GM23338 (cell line): ENCODE measurements at regions not wholly inside any gene's neighbourhood (a gene's known extent, or its start where the extent isn't known, plus 50 kb on each side); places are given as distances from the start of the nearest gene placed in this dataset.

Source experiments
- EZH2phosphoT487 ChIP-seq: fragments of 200-600 bp; sonication (generic); IDR thresholded peaks from one replicate; pipeline ENCODE4 v1.8.1; 2018; ENCODE audit warnings: antibody characterized with exemption; ENCODE audit not compliant: unreplicated experiment
- NANOG ChIP-seq: IDR thresholded peaks from 2 replicates; pipeline ENCODE4 v1.6.1; 2016; ENCODE audit warnings: antibody characterized with exemption, borderline replicate concordance
- POLR2AphosphoS5 ChIP-seq: IDR thresholded peaks from 2 replicates; pipeline ENCODE4 v1.6.1; 2016; ENCODE audit warnings: antibody characterized with exemption, low read depth
- STAT1 ChIP-seq: IDR thresholded peaks from one replicate; pipeline ENCODE4 v1.6.1; 2016; ENCODE audit warnings: antibody characterized with exemption; ENCODE audit not compliant: unreplicated experiment
- TF ChIP-seq, protein P1 (sequence below): fragments of 250-450 bp; sonication (Bioruptor Pico); IDR thresholded peaks from 2 replicates; pipeline ENCODE4 v1.5.0; 2020; ENCODE audit warnings: mild to moderate bottlenecking, moderate library complexity
- TF ChIP-seq, protein P2 (sequence below): IDR thresholded peaks from one replicate; pipeline ENCODE4 v1.6.1; 2018; ENCODE audit warnings: antibody characterized with exemption; ENCODE audit not compliant: unreplicated experiment

- TF ChIP-seq, protein P1, sequence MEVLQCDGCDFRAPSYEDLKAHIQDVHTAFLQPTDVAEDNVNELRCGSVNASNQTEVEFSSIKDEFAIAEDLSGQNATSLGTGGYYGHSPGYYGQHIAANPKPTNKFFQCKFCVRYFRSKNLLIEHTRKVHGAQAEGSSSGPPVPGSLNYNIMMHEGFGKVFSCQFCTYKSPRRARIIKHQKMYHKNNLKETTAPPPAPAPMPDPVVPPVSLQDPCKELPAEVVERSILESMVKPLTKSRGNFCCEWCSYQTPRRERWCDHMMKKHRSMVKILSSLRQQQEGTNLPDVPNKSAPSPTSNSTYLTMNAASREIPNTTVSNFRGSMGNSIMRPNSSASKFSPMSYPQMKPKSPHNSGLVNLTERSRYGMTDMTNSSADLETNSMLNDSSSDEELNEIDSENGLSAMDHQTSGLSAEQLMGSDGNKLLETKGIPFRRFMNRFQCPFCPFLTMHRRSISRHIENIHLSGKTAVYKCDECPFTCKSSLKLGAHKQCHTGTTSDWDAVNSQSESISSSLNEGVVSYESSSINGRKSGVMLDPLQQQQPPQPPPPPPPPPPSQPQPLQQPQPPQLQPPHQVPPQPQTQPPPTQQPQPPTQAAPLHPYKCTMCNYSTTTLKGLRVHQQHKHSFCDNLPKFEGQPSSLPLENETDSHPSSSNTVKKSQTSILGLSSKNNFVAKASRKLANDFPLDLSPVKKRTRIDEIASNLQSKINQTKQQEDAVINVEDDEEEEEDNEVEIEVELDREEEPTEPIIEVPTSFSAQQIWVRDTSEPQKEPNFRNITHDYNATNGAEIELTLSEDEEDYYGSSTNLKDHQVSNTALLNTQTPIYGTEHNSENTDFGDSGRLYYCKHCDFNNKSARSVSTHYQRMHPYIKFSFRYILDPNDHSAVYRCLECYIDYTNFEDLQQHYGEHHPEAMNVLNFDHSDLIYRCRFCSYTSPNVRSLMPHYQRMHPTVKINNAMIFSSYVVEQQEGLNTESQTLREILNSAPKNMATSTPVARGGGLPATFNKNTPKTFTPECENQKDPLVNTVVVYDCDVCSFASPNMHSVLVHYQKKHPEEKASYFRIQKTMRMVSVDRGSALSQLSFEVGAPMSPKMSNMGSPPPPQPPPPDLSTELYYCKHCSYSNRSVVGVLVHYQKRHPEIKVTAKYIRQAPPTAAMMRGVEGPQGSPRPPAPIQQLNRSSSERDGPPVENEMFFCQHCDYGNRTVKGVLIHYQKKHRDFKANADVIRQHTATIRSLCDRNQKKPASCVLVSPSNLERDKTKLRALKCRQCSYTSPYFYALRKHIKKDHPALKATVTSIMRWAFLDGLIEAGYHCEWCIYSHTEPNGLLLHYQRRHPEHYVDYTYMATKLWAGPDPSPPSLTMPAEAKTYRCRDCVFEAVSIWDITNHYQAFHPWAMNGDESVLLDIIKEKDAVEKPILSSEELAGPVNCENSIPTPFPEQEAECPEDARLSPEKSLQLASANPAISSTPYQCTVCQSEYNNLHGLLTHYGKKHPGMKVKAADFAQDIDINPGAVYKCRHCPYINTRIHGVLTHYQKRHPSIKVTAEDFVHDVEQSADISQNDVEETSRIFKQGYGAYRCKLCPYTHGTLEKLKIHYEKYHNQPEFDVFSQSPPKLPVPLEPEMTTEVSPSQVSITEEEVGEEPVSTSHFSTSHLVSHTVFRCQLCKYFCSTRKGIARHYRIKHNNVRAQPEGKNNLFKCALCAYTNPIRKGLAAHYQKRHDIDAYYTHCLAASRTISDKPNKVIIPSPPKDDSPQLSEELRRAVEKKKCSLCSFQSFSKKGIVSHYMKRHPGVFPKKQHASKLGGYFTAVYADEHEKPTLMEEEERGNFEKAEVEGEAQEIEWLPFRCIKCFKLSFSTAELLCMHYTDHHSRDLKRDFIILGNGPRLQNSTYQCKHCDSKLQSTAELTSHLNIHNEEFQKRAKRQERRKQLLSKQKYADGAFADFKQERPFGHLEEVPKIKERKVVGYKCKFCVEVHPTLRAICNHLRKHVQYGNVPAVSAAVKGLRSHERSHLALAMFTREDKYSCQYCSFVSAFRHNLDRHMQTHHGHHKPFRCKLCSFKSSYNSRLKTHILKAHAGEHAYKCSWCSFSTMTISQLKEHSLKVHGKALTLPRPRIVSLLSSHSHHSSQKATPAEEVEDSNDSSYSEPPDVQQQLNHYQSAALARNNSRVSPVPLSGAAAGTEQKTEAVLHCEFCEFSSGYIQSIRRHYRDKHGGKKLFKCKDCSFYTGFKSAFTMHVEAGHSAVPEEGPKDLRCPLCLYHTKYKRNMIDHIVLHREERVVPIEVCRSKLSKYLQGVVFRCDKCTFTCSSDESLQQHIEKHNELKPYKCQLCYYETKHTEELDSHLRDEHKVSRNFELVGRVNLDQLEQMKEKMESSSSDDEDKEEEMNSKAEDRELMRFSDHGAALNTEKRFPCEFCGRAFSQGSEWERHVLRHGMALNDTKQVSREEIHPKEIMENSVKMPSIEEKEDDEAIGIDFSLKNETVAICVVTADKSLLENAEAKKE (CRISPR knock-in tag) = no peak
- no peak for TF ChIP-seq STAT1
- no peak for TF ChIP-seq NANOG
- TF ChIP-seq POLR2AphosphoS5 = no peak
- TF ChIP-seq EZH2phosphoT487 = no peak
- TF ChIP-seq, protein P2, sequence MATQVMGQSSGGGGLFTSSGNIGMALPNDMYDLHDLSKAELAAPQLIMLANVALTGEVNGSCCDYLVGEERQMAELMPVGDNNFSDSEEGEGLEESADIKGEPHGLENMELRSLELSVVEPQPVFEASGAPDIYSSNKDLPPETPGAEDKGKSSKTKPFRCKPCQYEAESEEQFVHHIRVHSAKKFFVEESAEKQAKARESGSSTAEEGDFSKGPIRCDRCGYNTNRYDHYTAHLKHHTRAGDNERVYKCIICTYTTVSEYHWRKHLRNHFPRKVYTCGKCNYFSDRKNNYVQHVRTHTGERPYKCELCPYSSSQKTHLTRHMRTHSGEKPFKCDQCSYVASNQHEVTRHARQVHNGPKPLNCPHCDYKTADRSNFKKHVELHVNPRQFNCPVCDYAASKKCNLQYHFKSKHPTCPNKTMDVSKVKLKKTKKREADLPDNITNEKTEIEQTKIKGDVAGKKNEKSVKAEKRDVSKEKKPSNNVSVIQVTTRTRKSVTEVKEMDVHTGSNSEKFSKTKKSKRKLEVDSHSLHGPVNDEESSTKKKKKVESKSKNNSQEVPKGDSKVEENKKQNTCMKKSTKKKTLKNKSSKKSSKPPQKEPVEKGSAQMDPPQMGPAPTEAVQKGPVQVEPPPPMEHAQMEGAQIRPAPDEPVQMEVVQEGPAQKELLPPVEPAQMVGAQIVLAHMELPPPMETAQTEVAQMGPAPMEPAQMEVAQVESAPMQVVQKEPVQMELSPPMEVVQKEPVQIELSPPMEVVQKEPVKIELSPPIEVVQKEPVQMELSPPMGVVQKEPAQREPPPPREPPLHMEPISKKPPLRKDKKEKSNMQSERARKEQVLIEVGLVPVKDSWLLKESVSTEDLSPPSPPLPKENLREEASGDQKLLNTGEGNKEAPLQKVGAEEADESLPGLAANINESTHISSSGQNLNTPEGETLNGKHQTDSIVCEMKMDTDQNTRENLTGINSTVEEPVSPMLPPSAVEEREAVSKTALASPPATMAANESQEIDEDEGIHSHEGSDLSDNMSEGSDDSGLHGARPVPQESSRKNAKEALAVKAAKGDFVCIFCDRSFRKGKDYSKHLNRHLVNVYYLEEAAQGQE = no peak
Observed at GRCh38 chr20:52019313-52019712, 172.3 kb downstream of the ZFP64 start (continued).
